ENCODE measurements at regions not wholly inside any gene's neighbourhood (a gene's known extent, or its start where the extent isn't known, plus 50 kb on each side); places are given as distances from the start of the nearest gene placed in this dataset.

- TF ChIP-seq POLR2A (IDR thresholded peaks at IDR 0.05) (no peak), CTCF (IDR thresholded peaks at IDR 0.05) (no peak)
Observed at GRCh38 chr15:93219859-93220420, 130.9 kb upstream of the RGMA start.
